Mucosa of stomach (tissue), 1 donor: ENCODE measurements at regions not wholly inside any gene's neighbourhood (a gene's known extent, or its start where the extent isn't known, plus 50 kb on each side); places are given as distances from the start of the nearest gene placed in this dataset.

ENCODE experiments used
- H3K27me3 ChIP-seq: one replicate; pipeline ENCODE4 v1.7.0; 2013; ENCODE audit warnings: mild to moderate bottlenecking, low read length; ENCODE audit not compliant: control insufficient read depth, insufficient read depth
- H3K36me3 ChIP-seq: one replicate; pipeline ENCODE4 v1.7.0; 2013; ENCODE audit warnings: low read length; ENCODE audit not compliant: control insufficient read depth, insufficient read depth
- H3K4me1 ChIP-seq: one replicate; pipeline ENCODE4 v1.7.0; 2013; ENCODE audit warnings: mild to moderate bottlenecking, low read length; ENCODE audit not compliant: control insufficient read depth, insufficient read depth
- H3K4me3 ChIP-seq: one replicate; pipeline ENCODE4 v1.7.0; 2013; ENCODE audit warnings: low read length
- H3K9ac ChIP-seq: one replicate; pipeline ENCODE4 v1.7.0; 2013; ENCODE audit warnings: mild to moderate bottlenecking, low read length, moderate library complexity
- H3K9me3 ChIP-seq: one replicate; pipeline ENCODE4 v1.7.0; 2013; ENCODE audit warnings: mild to moderate bottlenecking, low read length, moderate library complexity; ENCODE audit not compliant: control insufficient read depth
- donor health status: Pancreatic carcinoma.

DNA sequence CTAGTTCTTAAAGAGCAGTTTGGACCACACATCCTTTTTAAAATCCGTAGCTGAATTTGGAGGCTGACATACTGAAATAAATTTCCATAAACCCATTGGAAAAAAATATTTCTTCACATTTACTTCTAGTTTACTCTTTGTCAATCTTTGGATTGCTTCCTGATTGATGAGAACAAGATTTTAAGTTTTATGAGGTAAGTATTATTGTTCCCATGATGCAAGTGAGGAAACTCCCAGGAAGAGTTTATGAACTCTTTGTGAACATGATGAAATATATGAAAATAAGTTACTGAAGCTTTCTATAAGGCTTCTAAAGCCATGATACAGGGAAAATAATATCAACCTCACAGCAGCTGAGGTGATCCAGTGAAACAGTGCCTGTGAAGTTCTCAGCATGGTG is 320.0 kb downstream of the GJA1 start:
- H3K4me1 ChIP-seq: no peaks in the 10 kb centered on the region
- no peaks in the 10 kb centered on the region for H3K36me3 ChIP-seq
- no peaks in the 10 kb centered on the region for H3K27me3 ChIP-seq
- no peak overlapping the region for H3K4me3 ChIP-seq
- H3K9me3 ChIP-seq: no peaks in the 10 kb centered on the region
- H3K9ac ChIP-seq: no peak overlapping the region

DNA sequence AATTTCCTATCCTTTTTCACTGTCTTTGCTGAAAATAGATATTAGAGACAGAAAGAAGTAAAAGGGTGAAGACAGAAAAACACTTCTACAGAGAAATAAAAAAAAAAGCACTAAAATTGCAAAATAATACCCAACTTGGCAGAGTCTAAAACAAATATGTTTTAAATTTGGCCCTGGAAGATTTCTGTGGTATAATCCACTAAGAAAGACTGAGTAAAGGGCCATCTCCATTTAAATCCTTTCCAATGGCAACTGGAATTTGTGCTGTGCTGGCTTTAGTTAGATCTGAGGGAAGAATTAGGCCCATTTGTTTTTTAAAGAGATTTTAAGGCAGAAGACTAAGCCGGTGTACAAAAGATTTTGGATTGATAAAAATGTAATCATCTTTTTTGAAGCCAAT is 321.2 kb downstream of the GJA1 start:
- no peaks in the 10 kb centered on the region for H3K27me3 ChIP-seq
- no peaks in the 10 kb centered on the region for H3K36me3 ChIP-seq
- H3K9ac ChIP-seq: no peak overlapping the region
- no peaks in the 10 kb centered on the region for H3K9me3 ChIP-seq
- H3K4me3 ChIP-seq: no peak overlapping the region
- H3K4me1 ChIP-seq: no peaks in the 10 kb centered on the region

DNA sequence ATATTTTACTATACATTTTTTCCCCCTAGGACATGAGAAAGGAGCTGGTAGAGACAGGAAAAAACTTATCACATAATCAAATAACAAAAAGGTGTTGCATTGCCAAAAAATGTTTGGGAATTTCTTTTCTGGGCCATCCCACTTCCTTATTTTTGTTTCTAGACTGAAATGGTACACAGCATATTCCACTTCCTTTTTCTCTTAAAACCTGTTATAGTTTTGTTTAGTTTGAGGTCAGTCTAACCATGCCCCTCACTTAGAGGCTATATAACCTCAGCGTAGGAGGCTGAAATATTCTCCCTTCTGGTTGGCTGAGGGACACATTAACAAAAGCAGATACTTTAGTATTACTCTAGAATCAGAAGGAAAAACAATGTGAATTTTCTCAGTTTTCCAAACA is 323.9 kb downstream of the GJA1 start:
- H3K4me1 ChIP-seq: no peaks in the 10 kb centered on the region
- no peaks in the 10 kb centered on the region for H3K27me3 ChIP-seq
- H3K4me3 ChIP-seq: no peak overlapping the region
- no peaks in the 10 kb centered on the region for H3K36me3 ChIP-seq
- H3K9me3 ChIP-seq: no peaks in the 10 kb centered on the region
- H3K9ac ChIP-seq: no peak overlapping the region

DNA sequence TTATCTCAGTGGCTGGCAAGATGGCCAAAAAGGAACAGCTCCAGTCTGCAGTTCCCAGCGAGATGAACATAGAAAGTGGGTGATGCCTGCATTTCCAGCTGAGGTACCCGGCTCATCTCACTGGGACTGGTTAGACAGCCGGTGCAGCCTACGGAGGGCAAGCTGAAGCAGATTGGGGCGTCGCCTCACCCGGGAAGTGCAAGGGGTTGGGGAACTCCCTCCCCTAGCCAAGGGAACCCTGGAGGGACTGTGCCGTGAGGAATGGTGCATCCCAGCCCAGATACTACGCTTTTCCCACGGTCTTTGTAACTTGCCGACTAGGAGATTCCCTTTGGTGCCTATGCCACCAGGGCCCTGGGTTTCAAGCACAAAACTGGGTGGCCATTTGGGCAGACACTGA is 324.7 kb downstream of the GJA1 start:
- Histone ChIP-seq H3K4me1 (no peaks in the 10 kb centered on the region), H3K27me3 (no peaks in the 10 kb centered on the region), H3K36me3 (no peaks in the 10 kb centered on the region), H3K4me3 (no peak overlapping the region), H3K9me3 (no peaks in the 10 kb centered on the region), H3K9ac (no peak overlapping the region)

DNA sequence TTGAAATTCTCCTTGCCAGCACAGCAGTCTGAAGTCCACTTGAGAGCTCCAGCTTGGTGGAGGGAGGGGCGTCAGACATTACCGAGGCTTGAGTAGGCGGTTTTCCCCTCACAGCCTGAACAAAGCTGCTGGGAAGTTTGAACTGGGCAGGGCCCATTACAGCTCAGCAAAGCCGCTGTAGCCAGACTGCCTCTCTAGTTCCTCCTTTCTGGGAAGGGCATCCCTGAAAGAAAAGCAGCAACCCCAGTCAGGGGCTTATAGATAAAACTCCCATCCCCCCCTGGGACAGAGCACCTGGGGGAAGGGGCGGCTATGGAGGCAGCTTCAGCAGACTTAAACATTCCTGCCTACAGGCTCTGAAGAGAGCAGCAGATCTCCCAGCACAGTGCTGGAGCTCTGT is 325.3 kb downstream of the GJA1 start:
- no peaks in the 10 kb centered on the region for H3K4me1 ChIP-seq
- H3K27me3 ChIP-seq: no peaks in the 10 kb centered on the region
- H3K9me3 ChIP-seq: no peaks in the 10 kb centered on the region
- H3K9ac ChIP-seq: no peak overlapping the region
- H3K4me3 ChIP-seq: no peak overlapping the region
- H3K36me3 ChIP-seq: no peaks in the 10 kb centered on the region

DNA sequence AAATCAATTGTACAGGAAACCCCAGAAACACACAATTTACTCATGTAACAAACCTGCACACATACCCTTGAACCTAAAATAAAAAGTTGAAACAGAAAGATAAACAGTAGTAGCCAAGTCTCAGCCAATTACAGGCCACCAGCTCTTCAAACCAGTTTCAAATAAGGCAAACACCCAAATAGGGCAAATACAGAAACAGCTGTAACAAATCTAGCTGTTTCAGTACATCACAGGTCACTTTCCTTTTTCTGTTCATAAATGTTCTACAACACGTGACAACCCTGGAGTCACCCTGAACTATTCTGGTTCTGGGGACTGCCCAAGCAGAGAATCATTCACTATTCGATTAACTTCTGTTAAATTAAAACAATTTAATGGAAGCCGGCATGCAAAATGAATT is 329.0 kb downstream of the GJA1 start:
- H3K9me3 ChIP-seq: no peaks in the 10 kb centered on the region
- no peaks in the 10 kb centered on the region for H3K27me3 ChIP-seq
- H3K4me1 ChIP-seq: no peaks in the 10 kb centered on the region
- H3K9ac ChIP-seq: no peak overlapping the region
- no peak overlapping the region for H3K4me3 ChIP-seq
- H3K36me3 ChIP-seq: no peaks in the 10 kb centered on the region

DNA sequence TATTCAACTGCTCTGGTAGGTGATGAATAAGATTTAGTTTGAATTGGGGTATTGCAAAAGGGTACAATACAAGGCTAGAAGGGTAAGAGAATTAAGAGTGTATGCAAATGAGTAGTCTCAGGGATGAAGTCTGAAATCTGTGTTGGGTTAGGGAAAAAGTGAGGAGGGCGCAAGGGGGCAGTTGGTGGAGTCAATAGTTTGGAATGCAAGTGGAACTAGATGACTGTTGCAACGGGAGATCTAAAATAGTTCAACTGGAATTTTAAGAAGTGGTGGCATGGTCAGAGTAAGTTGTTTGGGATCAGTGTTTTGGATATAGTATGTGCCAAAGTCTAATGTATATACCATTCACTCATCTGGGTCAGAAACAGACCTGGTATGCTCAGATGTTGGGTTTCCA is 329.6 kb downstream of the GJA1 start:
- Histone ChIP-seq H3K27me3 (no peaks in the 10 kb centered on the region), H3K36me3 (no peaks in the 10 kb centered on the region), H3K9ac (no peak overlapping the region), H3K4me1 (no peaks in the 10 kb centered on the region), H3K9me3 (no peaks in the 10 kb centered on the region), H3K4me3 (no peak overlapping the region)

DNA sequence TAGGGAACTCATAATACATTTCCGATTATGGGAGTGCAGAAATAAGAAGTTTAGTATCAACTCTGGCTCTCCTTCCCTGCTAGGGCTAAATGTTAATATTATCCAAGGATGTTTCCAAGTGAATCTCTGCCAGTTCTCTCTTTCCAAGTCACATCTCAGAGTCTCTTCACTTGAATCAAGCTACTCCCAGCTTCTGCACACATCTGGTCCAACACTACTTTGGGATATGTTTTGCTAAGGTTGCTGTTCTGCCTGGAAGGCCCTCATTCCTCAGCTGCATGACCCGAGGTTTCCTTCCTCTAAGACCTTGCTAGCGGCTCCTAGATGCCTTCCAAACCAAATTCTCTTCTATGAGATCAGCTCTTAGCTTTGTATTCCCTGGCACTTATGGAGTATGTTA is 331.8 kb downstream of the GJA1 start:
- Histone ChIP-seq H3K4me1 (no peaks in the 10 kb centered on the region), H3K9ac (no peak overlapping the region), H3K9me3 (no peaks in the 10 kb centered on the region), H3K4me3 (no peak overlapping the region), H3K27me3 (no peaks in the 10 kb centered on the region), H3K36me3 (no peaks in the 10 kb centered on the region)

DNA sequence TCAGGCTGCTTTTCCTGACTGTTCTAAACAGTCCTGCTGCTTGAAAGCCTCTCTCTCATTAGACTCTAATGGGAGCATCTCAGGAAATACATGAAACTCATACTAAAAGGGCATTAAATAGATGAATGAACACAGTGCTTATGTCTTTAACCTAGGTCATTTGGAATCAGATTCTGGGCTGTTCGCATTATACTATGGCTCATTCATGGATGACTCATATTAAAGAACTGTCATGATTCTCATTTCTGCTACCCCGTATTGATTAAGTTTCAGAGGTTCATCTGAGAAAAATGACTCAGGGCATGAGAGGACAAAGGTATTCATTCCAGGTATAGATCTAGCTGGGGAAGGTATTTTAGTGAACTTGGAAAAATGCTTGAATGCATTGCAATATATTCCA is 335.5 kb downstream of the GJA1 start:
- H3K4me1 ChIP-seq: no peaks in the 10 kb centered on the region
- H3K9me3 ChIP-seq: no peaks in the 10 kb centered on the region
- H3K27me3 ChIP-seq: no peaks in the 10 kb centered on the region
- no peak overlapping the region for H3K4me3 ChIP-seq
- H3K9ac ChIP-seq: no peak overlapping the region
- H3K36me3 ChIP-seq: no peaks in the 10 kb centered on the region

DNA sequence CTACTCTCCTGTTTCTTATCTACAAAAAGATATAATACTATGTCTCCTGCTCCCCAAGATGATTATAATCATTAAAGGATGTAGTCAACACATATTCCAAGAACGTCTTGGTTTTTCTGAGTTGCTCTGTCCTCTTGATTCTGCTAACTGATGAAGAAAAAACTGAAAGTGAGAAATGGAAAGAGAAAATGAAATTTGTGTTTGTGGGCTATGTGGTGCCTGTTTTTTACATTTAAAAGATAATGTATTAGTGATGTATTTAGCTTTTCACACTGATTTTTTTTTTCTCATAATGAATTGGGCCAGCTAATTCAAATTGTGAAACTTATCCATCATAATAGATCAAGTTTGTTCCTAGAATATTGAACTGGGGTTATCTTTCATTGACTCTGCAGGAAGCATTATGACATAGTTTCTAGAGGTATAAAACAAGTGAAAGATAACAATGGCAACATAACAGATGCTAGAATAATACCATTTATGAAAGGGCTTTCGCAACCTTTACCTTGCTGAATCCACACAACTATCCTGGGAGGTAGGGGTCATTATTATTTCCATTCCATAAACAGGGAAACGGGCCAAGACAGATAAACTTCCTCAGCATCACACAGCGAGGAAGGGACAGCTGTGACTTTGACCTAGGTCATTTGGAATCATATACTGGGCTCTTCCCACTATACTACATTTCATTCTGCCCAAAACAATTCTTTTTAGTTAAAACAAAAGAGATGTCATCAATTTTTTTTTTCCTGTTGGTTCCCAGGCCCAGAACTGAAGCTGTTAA is 336.7 kb downstream of the GJA1 start:
- Histone ChIP-seq H3K9me3 (no peaks in the 10 kb centered on the region), H3K36me3 (no peaks in the 10 kb centered on the region), H3K9ac (no peak overlapping the region), H3K27me3 (no peaks in the 10 kb centered on the region), H3K4me1 (no peaks in the 10 kb centered on the region), H3K4me3 (no peak overlapping the region)

DNA sequence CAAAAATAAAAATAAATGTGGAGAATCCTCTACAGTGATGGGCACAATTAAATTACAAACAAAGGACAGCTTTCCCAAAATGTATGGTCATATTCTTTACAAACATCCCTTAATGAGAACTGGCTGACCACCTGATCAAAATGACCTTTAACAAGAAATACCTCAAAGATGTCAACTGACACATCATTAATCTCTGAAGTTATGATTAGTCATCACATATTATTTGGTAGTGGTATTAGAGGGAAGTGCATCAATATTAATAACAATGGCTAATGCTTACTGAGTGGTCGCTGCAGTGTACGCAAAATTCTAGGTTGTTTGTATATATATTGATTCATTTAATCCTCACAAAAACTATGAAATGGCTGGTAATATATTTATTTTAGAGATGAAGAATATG is 340.6 kb downstream of the GJA1 start:
- no peaks in the 10 kb centered on the region for H3K27me3 ChIP-seq
- H3K36me3 ChIP-seq: no peaks in the 10 kb centered on the region
- no peaks in the 10 kb centered on the region for H3K4me1 ChIP-seq
- H3K9me3 ChIP-seq: no peaks in the 10 kb centered on the region
- H3K4me3 ChIP-seq: no peak overlapping the region
- H3K9ac ChIP-seq: no peak overlapping the region

DNA sequence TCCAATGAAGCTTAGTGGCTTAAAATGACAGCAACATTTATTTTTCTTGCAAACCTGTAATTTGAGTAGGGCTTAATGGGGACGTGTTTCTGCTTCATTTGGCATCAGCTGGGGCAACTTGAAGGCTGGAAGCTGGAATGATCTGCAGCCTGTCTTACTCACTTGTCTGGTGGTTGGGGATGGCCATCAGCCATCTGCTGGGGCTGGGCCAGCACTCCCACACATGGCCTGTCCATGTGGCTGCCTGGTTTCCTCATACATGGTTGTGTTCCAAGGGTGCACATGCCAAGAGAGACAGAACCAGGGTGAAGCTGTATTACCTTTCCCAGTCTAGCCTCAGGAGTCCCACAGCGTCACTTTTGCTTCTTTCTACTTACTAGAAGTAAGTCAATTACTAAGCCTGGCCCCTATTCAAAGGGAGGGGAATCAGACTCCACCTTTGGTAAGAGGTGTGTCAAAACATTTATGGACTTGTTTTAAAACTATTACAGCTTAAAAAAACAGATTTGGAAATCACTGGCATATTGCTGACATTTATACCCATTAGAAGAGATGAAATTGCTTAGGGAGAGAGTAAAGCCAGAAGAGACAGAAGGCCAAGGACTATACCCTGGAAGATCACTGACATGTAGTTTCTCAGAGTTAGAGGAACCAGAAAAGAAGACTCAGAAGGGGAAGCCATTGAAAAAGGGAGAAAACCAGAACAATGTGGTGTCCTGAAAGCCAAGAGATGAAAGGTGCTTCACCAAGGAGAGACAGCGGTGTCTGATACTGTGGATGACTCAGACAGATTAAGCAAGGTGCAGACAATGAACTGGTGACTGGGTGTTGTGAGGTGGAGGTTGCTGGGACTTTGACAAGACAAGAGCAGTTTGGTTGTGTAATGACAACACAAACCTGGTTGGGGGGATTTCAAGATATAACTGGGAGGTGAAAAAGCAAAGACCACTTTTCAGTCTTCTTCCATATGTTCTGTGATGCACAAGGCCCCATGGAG is 345.2 kb downstream of the GJA1 start:
- no peak overlapping the region for H3K4me3 ChIP-seq
- H3K9ac ChIP-seq: no peak overlapping the region
- no peaks in the 10 kb centered on the region for H3K36me3 ChIP-seq
- H3K4me1 ChIP-seq: no peaks in the 10 kb centered on the region
- H3K9me3 ChIP-seq: no peaks in the 10 kb centered on the region
- no peaks in the 10 kb centered on the region for H3K27me3 ChIP-seq
